HG03280 (cell line): ENCODE measurements at regions not wholly inside any gene's neighbourhood (a gene's known extent, or its start where the extent isn't known, plus 50 kb on each side); places are given as distances from the start of the nearest gene placed in this dataset.
"Not testable (repeated sequence)": the region's sequence is repeated elsewhere in the genome, so short reads cannot be mapped to it uniquely, and the experiment has no call there.

Experiments
- ATAC-seq: cut with Tn5 transposase; IDR thresholded peaks from one replicate; pipeline ENCODE4 v1.9.1; 2021; ENCODE audit warnings: mild to moderate bottlenecking, moderate library complexity; ENCODE audit not compliant: unreplicated experiment

DNA sequence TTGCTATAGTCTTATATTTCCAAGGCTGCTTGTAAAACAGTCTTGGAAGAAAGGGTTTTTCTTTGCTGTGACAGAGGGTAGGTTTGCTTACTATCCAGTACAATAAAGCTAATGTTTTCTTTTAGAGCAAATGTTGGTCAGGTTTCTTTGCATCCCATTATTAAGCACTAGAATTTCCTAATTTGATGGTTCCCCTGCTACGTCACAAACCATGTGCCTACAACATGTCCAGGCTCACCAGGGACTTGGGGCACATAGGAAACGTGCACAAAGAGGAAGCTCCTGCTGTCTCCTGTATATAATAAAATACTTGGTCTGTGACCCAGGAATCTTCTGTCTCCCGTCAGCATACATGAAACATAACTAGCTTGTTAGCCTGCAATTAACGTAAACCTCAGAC lies 486.3 kb upstream of the LRFN5 start:
- ATAC-seq, result no peak

DNA sequence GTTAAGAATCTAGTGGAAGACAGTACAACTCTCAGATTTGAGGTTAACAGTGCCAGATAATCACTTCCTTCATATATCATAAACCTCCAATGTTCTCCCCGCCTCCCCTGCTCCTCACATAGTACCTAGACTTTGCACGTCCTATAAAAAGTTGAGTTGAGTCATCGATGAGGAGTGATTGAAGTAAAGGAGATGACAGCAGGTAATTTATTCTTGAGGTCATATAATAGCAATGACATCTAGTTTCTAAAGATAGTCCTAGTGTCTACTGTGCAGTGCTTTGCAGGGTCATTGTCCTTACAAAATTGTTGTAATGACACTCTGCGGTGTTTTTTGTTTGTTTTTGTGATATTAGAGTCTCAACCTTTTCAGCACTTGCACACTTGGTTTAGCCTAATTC lies 510.5 kb upstream of the LRFN5 start:
- no peak for ATAC-seq

DNA sequence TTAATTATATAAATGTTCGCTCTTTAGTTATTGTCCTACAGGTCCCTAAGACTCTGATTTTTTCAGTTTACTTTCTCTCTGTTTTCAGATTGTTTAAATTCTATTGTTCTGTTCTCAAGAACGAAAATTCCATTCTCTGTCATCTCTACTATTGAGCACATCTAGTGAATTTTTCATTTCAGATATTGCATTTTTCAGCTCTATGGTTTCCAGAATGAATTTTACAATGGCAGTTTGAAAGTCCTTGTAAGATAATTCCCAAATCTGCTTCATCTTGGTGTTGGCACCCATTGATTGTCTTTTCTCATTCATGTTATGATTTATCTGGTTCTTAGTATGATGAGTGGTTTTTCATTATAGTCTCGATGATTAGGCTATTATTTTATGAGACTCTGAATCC lies 519.6 kb upstream of the LRFN5 start:
- ATAC-seq, result no peak

DNA sequence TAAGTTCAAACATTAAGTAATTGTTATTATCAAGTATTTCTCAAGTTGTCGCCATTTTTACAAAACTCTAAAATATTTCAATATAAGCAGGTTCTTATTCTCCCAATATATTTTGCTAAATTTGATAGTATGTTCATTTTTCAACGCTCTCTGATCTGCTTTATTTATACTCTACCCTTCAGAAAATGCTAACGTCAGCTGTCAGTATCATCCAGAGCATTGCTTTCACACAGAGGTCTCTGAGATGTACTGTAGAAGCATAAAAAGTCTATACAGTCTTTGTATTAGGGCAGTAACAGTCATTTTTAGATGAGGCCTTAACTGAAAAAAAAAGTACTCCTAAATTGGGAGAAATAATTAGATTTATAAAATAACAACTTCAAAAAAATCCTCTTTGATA lies 533.1 kb upstream of the LRFN5 start:
- ATAC-seq, result no peak

DNA sequence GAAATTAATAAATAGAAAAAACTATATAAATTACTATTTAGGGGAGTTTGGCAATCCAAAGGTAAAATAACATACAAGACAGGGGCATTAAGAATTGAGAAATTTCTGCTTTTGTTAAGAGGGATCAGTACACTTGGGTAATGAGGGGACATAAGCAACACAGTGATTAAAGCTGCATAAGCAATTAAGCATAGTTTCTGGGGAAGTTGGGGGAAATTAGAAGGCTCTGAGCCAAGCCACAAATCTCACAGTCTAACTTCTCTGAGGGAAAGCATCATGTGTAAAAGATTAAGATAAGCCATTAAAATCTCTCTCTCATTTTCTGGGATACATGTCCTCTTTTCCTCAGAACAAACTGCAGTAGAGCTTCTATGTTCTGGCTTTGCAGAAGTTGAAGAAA lies 533.9 kb upstream of the LRFN5 start:
- ATAC-seq, result no peak

DNA sequence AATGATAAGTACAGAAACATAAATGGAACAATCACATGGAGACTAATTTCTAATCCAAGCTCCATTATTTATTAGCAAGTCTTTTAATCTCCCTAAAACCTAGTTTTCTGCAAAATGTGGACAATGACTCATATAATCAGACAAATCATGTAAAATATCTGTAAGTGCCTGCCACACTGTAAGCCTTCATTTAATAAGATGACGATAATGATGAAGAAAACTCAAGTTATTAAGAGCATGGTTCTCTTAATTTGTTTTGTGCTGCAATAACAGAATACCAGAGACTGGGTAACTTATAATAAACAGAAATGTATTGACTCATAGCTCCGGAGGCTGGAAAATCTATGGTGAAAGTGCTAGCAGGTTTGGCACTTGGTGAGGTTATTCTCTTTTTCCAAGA lies 535.3 kb upstream of the LRFN5 start:
- ATAC-seq, result no peak

DNA sequence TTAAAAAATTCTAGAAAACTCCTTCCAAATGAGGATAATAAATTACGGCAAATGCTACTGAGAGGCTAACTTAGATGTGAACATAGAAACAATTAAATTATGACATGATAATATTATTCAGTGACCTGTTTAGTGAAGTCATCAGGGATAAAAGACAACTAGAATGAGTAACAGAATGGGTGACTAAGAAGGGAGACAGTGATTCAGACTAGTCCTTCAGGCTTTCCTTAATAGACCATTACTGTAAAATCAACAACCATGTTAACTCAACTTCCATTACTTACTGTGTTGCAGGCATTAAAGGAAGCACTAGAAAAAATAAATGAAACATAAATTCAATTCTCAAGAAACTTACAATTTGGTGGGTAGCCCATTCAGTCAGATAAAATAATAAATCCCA lies 543.9 kb upstream of the LRFN5 start:
- no peak for ATAC-seq

DNA sequence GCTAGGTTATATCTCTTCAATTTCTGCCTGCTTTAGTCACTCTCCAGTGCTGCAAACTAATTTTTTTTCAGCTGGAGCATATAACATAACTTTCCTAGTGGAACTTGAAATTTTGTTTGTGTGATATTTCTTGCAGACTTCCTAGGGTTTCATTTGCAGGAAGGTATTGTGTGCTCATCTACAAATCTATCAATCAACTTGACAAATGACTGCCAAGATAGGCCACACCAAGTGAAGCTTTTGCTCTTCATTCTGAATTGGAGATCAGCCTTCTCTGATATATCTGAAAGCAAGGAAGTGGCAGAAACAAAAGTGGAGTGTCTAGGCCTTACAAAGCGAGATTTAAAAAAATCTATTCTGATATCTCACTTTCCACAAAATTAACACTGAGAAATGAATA lies 551.1 kb upstream of the LRFN5 start:
- ATAC-seq, result no peak

DNA sequence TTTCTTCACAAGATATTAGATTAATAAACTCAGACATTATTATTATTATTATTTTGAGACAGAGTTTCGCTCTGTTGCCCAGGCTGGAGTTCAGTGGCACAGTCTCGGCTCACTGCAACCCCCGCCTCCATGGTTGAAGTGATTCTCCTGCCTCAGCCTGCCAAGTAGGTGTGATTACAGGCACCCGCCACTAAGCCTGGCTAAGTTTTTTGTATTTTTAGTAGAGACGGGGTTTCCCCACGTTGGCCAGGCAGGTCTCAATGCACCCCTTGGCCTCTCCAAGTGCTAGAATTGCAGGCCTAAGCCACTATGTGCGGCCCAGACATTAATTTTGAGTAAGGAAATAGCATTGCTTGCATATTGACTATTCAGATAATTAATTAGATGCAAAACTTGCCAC lies 554.9 kb upstream of the LRFN5 start:
- ATAC-seq, result no peak

DNA sequence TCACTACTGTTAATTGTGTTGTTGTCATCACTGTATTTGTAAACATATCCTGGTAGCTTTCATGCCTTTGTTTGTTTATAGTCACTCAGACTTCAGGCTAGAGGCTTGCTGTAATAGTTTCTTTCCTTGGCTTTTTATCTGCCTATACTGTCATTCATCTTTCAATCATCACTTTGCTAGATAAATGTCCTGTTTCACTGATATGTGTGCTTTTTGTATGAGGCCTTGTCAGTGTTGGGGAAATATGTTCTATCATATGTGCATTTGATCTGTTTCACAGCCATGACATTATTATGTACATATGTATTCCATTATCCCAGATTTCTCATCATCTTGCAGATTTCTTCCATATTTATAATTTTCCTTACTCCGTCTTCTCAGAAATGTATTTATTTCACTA lies 558.9 kb upstream of the LRFN5 start:
- ATAC-seq, result no peak

DNA sequence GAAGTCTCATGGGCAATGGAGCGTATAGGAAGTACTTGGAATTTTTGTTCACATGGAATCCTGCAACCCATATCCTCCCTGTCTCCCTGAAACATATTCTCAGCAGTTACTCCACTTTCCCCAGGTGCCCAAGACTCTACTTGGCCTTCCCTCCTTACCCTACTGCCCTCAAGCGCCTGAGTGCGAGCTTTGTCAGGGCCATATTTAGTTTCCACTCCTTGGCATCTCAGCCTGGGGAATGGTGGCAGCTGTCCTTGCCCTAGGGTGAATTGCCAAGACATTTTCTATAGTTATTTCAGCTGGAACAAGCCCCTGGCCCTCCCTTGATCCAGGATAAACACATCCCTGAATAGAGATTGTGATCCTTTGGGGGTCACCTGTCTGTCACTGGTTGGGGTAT lies 569.3 kb upstream of the LRFN5 start:
- ATAC-seq, result no peak

DNA sequence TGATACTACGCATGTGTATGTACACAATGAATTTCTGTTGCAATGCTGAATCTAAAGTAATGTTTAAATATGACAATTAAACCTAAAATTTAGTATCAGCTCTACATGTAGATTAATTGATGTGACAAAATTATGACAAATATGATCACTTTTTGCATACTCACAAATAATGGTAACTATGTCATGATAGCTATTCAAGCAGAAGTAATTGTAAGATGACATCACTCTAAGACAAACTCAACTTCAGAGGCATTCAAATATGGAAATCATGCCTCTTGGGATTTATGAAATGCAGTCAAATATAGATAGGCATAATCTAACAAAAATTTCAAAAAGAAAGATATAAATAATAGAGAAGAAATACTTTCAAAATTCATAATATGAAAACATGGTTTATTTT lies 571.7 kb upstream of the LRFN5 start:
- no peak for ATAC-seq

DNA sequence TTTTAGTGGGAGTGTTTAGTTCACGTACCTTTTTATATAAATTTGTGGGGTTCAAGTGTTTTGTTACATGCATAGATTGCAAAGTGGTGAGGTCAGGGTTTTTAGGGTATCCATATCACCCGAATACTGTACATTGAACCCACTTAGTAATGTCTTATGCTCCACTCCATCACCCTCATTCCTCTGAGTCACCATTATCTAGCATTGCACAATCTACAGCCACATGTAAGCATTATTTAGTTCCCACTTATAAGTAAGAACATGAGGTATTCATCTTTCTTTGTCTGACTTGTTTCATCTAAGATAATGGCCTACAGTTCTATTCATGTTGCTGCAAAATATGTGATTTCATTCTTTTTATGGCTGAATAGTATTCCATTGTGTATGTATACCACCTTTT lies 583.7 kb upstream of the LRFN5 start:
- ATAC-seq, result no peak

DNA sequence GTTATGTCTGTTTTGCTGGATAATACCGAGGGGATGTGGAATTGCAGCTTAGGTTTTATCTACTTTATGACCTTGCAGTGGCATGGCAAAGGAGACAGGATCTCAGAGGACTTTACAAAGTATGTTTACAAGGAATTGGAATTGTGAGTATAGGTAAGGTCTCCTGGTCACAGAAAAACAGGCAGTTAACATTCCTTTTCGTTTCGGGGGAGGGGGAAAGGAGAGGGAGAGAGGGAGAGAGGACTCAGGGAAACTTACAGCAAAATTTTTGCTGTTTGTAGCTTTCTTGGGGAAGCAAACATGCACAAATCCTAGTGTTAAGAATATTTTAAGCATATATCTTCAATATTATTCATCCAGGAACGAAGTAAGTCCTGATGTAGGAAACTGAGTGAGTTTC lies 590.5 kb upstream of the LRFN5 start:
- no peak for ATAC-seq

DNA sequence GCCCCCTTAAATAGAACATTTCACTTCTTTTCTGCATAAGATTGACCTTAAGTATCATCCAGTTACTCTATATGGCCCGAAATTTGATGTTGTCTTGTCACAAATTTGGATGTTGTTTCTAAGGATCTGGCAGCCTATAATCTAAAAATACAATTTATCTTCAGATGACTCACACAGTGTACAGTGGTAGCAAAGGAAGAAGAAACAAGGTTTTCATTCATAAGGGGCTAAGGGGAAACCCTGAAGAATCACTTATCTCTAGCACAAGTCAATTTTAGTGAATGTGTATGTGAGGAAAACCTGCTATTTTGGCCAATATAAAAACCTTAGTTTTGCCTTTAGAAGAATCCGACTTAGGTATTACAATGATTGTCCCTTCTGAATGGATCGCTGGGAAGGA lies 606.3 kb upstream of the LRFN5 start:
- no peak for ATAC-seq

DNA sequence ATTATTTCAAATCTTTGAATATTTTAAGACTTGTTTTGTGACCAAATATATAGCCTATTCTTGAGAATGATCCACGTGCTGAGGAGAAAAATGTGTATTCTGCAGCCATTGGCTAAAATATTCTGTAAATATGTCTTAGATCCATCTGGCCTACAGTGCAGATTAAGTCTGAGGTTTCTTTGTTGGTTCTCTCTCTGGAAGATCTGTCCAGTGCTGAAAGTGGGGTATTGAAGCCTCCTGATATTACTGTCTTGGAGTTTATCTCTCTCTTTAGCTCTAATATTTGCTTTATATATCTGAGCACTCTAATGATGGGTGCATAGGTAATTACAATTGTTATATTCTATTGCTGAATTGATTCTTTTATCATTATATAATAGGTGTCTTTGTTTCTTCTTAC lies 617.4 kb upstream of the LRFN5 start:
- no peak for ATAC-seq

DNA sequence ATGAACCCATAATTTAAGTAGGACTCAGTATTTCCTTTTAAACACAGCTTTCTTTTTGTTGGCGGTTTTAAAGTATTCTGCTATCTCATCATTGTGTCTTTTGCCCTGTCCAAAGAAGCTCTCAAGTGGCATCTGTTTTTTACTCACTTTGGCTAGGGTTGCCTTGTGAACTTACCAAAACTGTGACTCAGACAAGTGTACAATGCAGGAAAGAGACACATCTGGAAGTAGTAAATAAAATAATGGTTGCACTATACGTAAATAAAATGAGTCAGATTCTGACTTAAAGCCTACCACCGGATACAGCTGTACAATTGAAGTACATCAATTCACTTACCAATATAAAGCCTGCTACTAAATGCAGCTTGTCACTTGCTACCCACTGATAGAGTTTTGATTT lies 619.2 kb upstream of the LRFN5 start:
- ATAC-seq, result no peak

DNA sequence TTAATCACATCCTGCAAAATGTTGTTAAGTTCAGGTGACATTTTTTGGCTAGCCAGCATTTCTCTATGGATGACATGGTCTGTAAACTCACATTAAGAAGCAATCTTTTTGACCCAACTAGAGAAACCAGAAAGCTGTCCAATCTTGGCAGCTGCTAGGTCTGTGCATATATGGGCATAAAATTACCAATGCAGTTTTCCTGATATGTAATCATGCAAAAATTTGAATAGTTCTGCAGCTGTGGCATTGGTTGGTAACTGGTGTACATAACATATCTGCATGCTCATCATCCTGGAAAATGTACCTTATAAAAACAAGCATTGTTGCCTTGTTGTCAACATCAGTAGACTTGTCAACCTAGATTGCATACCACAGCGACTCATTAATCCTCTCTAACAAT lies 620.0 kb upstream of the LRFN5 start:
- no peak for ATAC-seq

DNA sequence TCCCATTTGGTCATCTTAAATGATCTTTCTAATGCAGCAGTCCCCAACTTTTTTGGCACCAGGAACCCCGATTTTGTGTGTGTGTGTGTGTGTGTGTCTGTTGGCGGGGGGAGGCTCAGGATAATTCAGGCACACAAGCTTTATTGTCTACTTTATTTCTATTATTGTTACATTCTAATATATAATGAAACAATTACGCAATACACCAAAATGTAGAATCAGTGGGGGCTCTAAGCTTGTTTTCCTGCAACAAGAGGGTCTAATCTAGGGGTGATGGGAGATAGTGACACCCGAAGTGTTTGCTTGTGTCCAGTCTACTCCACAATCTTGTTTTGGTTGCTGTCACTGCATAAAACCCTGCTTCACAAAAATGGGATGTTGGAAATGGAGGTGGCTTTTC lies 621.1 kb upstream of the LRFN5 start:
- no peak for ATAC-seq

DNA sequence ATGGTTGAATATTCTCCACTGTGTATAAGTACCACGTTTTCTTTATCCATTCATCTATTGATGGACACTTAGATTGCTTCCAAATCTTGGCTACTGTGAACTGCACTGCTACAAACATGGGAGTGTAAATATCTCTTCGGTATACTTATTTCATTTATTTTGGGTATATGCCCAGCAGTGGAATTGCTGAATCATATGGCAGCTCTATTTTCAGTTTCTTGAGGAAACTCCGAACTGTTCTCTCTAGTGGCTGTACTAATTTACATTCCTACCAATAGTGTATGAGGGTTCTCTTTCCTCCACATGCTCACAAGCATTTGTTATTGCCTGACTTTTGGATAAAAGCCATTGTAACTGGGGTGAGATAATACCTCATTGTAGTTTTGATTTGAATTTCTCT lies 623.1 kb upstream of the LRFN5 start:
- no peak for ATAC-seq

DNA sequence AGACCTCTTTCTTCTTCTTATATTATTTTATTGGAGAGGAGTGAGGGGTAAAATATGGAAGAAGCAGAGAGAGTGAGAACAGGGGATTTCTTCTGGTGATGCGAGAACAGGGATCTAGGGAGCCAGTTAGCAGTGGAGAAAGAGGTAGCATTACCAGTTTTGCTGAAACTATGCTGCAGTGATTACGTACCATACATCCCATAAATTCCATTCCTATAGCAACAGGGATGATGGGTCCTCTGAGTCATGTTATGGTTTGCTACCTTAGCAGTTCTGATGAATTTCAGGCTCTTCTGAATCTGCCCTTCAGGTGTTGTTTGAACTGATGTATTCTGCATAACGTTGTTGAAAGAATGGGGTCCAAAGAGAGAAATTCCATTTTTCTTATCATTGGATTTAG lies 625.4 kb upstream of the LRFN5 start:
- no peak for ATAC-seq

DNA sequence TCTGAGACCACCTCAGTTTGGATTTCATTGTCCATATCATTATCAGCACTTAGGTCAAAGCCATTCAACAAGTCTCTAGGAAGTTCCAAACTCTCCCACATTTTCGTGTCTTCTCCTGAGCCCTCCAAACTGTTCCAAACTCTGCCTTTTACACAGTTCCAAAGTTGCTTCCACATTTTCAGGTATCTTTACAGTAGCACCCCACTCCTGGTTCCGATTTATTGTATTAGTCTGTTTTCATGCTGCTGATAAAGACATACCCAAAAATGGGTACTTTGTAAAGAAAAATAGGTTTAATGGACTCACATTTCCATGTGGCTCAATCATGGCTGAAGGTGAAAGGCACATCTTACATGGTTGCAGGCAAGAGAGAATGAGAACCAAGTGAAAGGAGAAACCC lies 646.4 kb upstream of the LRFN5 start:
- not testable (repeated sequence) for ATAC-seq

DNA sequence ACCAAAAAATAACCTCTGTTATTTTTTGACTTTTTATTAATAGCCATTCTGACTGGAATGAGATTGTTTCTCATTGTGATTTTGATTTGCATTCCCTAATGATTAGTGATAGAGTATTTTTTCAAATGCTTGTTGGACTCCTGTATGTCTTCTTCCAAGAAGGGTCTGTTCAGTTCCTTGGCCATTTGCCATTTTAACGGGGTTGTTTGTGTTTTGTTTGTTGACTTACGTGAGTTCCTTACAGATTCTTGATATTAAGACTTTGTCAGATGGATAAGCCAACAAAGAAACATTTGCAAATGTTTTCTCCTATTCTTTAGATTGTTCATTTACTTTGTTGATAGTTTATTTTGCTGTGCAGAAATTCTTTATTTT lies 651.6 kb upstream of the LRFN5 start:
- ATAC-seq, result no peak

DNA sequence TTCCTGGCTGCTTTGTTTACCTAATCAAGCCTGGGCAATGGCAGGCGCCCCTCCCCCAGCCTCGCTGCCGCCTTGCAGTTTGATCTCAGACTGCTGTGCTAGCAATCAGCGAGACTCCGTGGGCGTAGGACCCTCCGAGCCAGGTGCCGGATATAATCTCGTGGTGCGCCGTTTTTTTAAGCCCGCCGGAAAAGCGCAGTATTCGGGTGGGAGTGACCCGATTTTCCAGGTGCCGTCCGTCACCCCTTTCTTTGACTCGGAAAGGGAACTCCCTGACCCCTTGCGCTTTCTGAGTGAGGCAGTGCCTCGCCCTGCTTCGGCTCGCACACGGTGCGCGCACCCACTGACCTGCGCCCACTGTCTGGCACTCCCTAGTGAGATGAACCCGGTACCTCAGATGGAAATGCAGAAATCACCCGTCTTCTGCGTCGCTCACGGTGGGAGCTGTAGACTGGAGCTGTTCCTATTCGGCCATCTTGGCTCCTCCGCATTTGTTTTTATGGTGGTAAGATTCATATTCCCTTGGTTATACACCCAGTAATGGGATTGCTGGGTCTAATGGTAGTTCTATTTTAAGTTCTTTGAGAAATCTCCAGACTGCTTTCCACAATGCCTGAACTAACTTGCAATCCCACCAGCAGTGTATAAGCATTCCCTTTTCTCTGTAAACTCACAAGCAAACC lies 652.1 kb upstream of the LRFN5 start:
- ATAC-seq, result not testable (repeated sequence)
